ENCODE measurements at regions not wholly inside any gene's neighbourhood (a gene's known extent, or its start where the extent isn't known, plus 50 kb on each side); places are given as distances from the start of the nearest gene placed in this dataset.

DNA sequence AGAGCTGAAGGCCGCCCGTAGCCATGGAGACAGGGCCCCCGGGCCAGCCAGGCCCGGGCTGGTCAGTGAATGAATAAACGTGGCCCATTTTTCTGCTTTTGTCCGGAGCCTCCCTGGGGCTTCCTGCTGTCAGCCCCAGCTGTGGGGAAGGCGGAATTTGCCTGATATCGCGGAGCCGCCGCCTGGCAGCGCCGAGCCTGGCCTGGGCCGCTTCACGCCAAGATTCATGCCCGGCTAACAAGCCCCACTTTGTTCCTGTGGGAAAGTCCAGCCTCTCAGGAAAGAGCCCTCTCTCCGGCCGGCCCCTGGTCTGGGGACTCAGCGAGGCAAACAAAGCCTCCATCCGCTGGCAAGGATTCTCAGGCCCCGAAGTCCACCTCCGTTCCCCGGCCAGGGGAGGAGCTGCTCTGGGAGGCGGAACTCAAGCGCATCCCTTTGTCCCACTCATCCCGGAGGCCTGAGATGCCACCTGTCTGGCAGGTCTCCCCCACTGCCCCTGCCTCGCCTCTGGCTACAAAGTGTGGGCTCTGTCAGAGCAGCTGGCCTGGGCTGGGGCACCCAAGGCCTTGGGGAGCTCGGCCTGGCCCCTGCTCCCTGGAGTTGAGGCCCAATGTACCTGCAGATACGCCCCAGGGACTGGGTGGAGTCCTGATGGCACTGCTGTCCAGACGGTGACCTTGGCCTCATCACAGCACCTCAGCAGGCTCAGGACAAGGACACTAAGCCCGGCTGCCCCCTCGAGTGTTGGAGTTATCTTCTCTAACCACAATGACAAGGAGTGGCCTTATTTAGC is 51.6 kb upstream of the SLC6A11 start:
- TF ChIP-seq, protein P1, sequence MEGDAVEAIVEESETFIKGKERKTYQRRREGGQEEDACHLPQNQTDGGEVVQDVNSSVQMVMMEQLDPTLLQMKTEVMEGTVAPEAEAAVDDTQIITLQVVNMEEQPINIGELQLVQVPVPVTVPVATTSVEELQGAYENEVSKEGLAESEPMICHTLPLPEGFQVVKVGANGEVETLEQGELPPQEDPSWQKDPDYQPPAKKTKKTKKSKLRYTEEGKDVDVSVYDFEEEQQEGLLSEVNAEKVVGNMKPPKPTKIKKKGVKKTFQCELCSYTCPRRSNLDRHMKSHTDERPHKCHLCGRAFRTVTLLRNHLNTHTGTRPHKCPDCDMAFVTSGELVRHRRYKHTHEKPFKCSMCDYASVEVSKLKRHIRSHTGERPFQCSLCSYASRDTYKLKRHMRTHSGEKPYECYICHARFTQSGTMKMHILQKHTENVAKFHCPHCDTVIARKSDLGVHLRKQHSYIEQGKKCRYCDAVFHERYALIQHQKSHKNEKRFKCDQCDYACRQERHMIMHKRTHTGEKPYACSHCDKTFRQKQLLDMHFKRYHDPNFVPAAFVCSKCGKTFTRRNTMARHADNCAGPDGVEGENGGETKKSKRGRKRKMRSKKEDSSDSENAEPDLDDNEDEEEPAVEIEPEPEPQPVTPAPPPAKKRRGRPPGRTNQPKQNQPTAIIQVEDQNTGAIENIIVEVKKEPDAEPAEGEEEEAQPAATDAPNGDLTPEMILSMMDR (IDR thresholded peaks at IDR 0.05): no peak
- Mint-ChIP-seq H3K4me3 (no peak overlapping the region), H3K27ac (no peak overlapping the region), H3K36me3 (ENCODE audit: low read depth) (no peaks in the 10 kb centered on the region), H3K4me1 (no peaks in the 10 kb centered on the region), H3K27me3 (ENCODE audit: low read depth, poor library complexity) (peaks cover 45% of the 10 kb centered on the region), H3K9me3 (no peaks in the 10 kb centered on the region)
- no peak for DNase-seq

DNA sequence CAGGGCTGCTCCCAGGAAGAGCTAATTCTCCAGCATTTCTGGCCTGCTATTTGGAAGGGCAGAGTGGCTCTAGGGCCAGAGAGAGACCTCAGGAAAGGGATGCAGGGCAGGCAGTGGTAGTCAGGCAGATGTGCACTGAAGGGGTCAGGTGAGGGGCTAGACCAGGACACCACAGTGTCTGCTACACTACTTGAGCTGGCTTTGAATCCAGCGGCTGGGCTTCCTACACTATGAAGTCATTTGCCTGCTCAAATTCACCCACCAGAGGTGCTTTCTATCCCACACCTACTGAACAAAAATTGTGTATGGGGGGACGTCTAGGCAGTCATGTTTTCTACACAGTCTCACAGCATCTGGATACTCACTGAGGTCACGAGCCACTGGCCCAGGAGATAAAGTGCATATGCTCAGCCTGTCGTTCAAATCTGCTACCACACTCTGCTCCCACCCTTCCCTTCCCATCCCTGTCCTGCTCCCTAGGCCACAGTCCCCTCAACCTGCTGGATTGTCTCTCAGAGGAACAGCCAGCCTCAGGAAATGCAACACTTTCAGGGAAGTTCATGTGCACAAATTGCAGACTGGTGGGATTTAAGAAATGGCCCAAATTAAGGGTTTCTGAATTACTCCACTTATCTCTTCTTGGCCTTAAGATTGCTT is 49.9 kb upstream of the SLC6A11 start:
- no peaks in the 10 kb centered on the region for H3K4me1 Mint-ChIP-seq
- peaks cover 43% of the 10 kb centered on the region for H3K27me3 Mint-ChIP-seq (ENCODE audit: low read depth, poor library complexity)
- no peak for DNase-seq
- H3K9me3 Mint-ChIP-seq: no peaks in the 10 kb centered on the region
- TF ChIP-seq, protein P1 (IDR thresholded peaks at IDR 0.05): no peak
- no peak overlapping the region for H3K27ac Mint-ChIP-seq
- no peaks in the 10 kb centered on the region for H3K36me3 Mint-ChIP-seq (ENCODE audit: low read depth)
- H3K4me3 Mint-ChIP-seq: no peak overlapping the region
